H1 (cell line): ENCODE measurements at regions not wholly inside any gene's neighbourhood (a gene's known extent, or its start where the extent isn't known, plus 50 kb on each side); places are given as distances from the start of the nearest gene placed in this dataset.

Experiments
- CHD1 ChIP-seq: IDR thresholded peaks from 2 replicates; pipeline ENCODE4 v1.6.1; 2012; ENCODE audit warnings: low read depth, low read length, improper control_type of control experiment
- CHD7 ChIP-seq: fragments of 300-600 bp; sonication (generic); IDR thresholded peaks from 2 replicates; pipeline ENCODE4 v1.7.1; 2012; ENCODE audit warnings: low read length, moderate library complexity, mild to moderate bottlenecking, inconsistent platforms; ENCODE audit not compliant: insufficient replicate concordance
- CREB1 ChIP-seq: IDR thresholded peaks from 2 replicates; pipeline ENCODE4 v1.6.1; 2012; ENCODE audit warnings: inconsistent platforms
- CTBP2 ChIP-seq: IDR thresholded peaks from 2 replicates; pipeline ENCODE4 v1.7.0; 2011; ENCODE audit warnings: borderline replicate concordance, mild to moderate bottlenecking, moderate library complexity, mixed read lengths, low read length; ENCODE audit not compliant: insufficient read depth, insufficient read length
- EGR1 ChIP-seq: IDR thresholded peaks from 2 replicates; pipeline ENCODE4 v1.6.1; 2011; ENCODE audit warnings: low read depth, low read length, borderline replicate concordance
- FOSL1 ChIP-seq: IDR thresholded peaks from 2 replicates; pipeline ENCODE4 v1.6.1; 2011; ENCODE audit warnings: mild to moderate bottlenecking, low read depth, low read length, moderate library complexity; ENCODE audit not compliant: insufficient read depth
- HDAC2 ChIP-seq, 2 experiments: fragments of 300-600 bp in 1 of 2; sonication (generic) in 1 of 2; IDR thresholded peaks; 2 replicates each; pipeline ENCODE4 v1.6.1; 2011 to 2012; ENCODE audit warnings: low read depth in 2 of 2, low read length in 2 of 2, mild to moderate bottlenecking in 2 of 2, moderate library complexity in 2 of 2, borderline replicate concordance in 1 of 2, inconsistent platforms in 1 of 2
- JUN ChIP-seq: IDR thresholded peaks from 2 replicates; pipeline ENCODE4 v1.6.1; 2011; ENCODE audit warnings: low read depth, mild to moderate bottlenecking, improper control_type of control experiment, low read length
- MAFK ChIP-seq: IDR thresholded peaks from 2 replicates; pipeline ENCODE4 v1.6.1; 2012; ENCODE audit warnings: low read depth, mild to moderate bottlenecking, improper control_type of control experiment, low read length
- SIN3A ChIP-seq, 2 experiments: IDR thresholded peaks in 1 of 2; conservative IDR thresholded peaks in 1 of 2; 2 replicates each; pipeline ENCODE4 v1.6.1; 2011 to 2012; ENCODE audit warnings: low read length in 2 of 2, improper control_type of control experiment in 1 of 2, low read depth in 1 of 2, mild to moderate bottlenecking in 1 of 2
- SIX5 ChIP-seq: IDR thresholded peaks from 2 replicates; pipeline ENCODE4 v1.6.1; 2011; ENCODE audit warnings: mild to moderate bottlenecking, low read depth, low read length
- SP2 ChIP-seq: IDR thresholded peaks from 2 replicates; pipeline ENCODE4 v1.6.1; 2012; ENCODE audit warnings: mild to moderate bottlenecking, low read length, inconsistent platforms

DNA sequence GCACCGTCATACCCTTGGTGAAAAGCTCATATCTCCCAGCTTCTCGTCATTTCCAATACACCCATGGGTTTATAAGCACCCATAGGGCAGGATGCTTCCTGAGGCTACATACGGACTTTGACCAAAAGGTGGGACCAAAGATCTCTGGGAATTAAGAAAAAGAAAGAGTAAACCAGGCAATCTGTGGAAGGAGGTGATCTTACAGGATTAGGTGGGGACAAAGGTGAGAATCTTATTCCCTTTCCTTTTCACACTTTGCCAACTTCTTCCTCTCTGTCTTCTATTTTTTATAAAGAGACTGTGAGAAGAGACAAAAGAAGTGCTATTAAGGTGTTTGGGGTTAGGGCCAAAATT is 172.0 kb downstream of the DLEU7 start (continued):
- TF ChIP-seq CHD7 (no peak), JUN (no peak), CHD1 (no peak), SP2 (no peak), CREB1 (no peak), SIN3A (conservative IDR thresholded peaks at IDR 0.05 in 1 of 2, IDR thresholded peaks at IDR 0.05 in 1 of 2; ENCODE audit: low read depth in 1 of 2, low read length in 2 of 2) (no peak), CTBP2 (no peak), HDAC2 (IDR thresholded peaks at IDR 0.05; ENCODE audit: borderline replicate concordance in 1 of 2, low read depth in 2 of 2, low read length in 2 of 2) (no peak), MAFK (no peak), FOSL1 (no peak), EGR1 (no peak), SIX5 (no peak)
